Retinal pigment epithelial cell (primary cell): ENCODE measurements at regions not wholly inside any gene's neighbourhood (a gene's known extent, or its start where the extent isn't known, plus 50 kb on each side); places are given as distances from the start of the nearest gene placed in this dataset.

ENCODE experiments used
- DNase-seq: peaks from one replicate; pipeline ENCODE4 v3.0.0-alpha.2; 2010; ENCODE audit warnings: low read depth
- H3K4me3 ChIP-seq: 2 replicates; pipeline ENCODE4 v1.5.1; 2011; ENCODE audit warnings: mild to moderate bottlenecking, low read length, control low read depth, moderate library complexity
- CTCF ChIP-seq: conservative IDR thresholded peaks from 2 replicates; pipeline ENCODE4 v1.5.1; 2011; ENCODE audit warnings: low read depth, low read length, control low read depth, inconsistent platforms

- TF ChIP-seq CTCF, result no peak
- no peak overlapping the region for H3K4me3 ChIP-seq
- DNase-seq, result no peak
These were observed 54.4 kb upstream of the ARID5B start for GRCh38 chr10:61847087-61847486.

- no peak for DNase-seq
- TF ChIP-seq CTCF, result no peak
- H3K4me3 ChIP-seq, result no peak overlapping the region
These were observed 53.9 kb upstream of the ARID5B start for GRCh38 chr10:61847640-61848039.

- TF ChIP-seq CTCF, result no peak
- no peak for DNase-seq
- H3K4me3 ChIP-seq, result no peak overlapping the region
These were observed 51.1 kb upstream of the ARID5B start for GRCh38 chr10:61850376-61850775.
